HCT116 (cell line): ENCODE measurements at regions not wholly inside any gene's neighbourhood (a gene's known extent, or its start where the extent isn't known, plus 50 kb on each side); places are given as distances from the start of the nearest gene placed in this dataset.

Experiments used
- CTCF ChIP-seq, 3 experiments: fragments of 200-600 bp in 1 of 3; sonication (generic) in 1 of 3; IDR thresholded peaks in 2 of 3; conservative IDR thresholded peaks in 1 of 3; 2 replicates each; pipeline ENCODE4 v1.5.1; 2012 to 2017; ENCODE audit warnings: low read depth in 2 of 3, low read length in 2 of 3, antibody characterized with exemption in 1 of 3, borderline replicate concordance in 1 of 3, control low read depth in 1 of 3, mild to moderate bottlenecking in 1 of 3, mixed read lengths in 1 of 3, mixed run types in 1 of 3, moderate library complexity in 1 of 3; ENCODE audit not compliant: insufficient read depth in 1 of 3
- EGR1 ChIP-seq: IDR thresholded peaks from 2 replicates; pipeline ENCODE4 v1.6.1; 2012; ENCODE audit warnings: low read depth
- ELF1 ChIP-seq: IDR thresholded peaks from 2 replicates; pipeline ENCODE4 v1.6.1; 2012; ENCODE audit warnings: low read depth, borderline replicate concordance
- EZH2 ChIP-seq: fragments of 200-600 bp; sonication (generic); IDR thresholded peaks from 2 replicates; pipeline ENCODE4 v1.6.1; 2017; ENCODE audit warnings: antibody characterized with exemption, mixed run types
- EZH2phosphoT487 ChIP-seq: fragments of 200-600 bp; IDR thresholded peaks from 2 replicates; pipeline ENCODE4 v1.6.1; 2018; ENCODE audit warnings: antibody characterized with exemption, borderline replicate concordance
- JUND ChIP-seq: IDR thresholded peaks from 2 replicates; pipeline ENCODE4 v1.6.1; 2012
- MAX ChIP-seq: IDR thresholded peaks from 2 replicates; pipeline ENCODE4 v1.6.1; 2012
- POLR2A ChIP-seq: IDR thresholded peaks from 2 replicates; pipeline ENCODE4 v1.7.0; 2011; ENCODE audit warnings: borderline replicate concordance; ENCODE audit not compliant: insufficient read depth, insufficient read length; ENCODE audit errors: extremely low read depth
- POLR2AphosphoS5 ChIP-seq: IDR thresholded peaks from 2 replicates; pipeline ENCODE4 v1.6.1; 2011; ENCODE audit warnings: mild to moderate bottlenecking, low read depth, low read length, moderate library complexity
- SIN3A ChIP-seq: IDR thresholded peaks from 2 replicates; pipeline ENCODE4 v1.6.1; 2012; ENCODE audit warnings: low read depth
- SRF ChIP-seq: IDR thresholded peaks from 2 replicates; pipeline ENCODE4 v1.6.1; 2012; ENCODE audit warnings: low read depth
- YY1 ChIP-seq: IDR thresholded peaks from 2 replicates; pipeline ENCODE4 v1.6.1; 2011; ENCODE audit warnings: low read length, low read depth, moderate library complexity, mild to moderate bottlenecking; ENCODE audit not compliant: insufficient replicate concordance; ENCODE audit errors: extremely low read depth

- TF ChIP-seq ELF1 (no peak), CTCF (IDR thresholded peaks at IDR 0.05 in 2 of 3, conservative IDR thresholded peaks at IDR 0.05 in 1 of 3; ENCODE audit: borderline replicate concordance in 1 of 3, insufficient read depth in 1 of 3, low read depth in 2 of 3, low read length in 2 of 3) (no peak), POLR2AphosphoS5 (no peak), EZH2phosphoT487 (no peak), MAX (no peak), POLR2A (no peak), SIN3A (no peak), EZH2 (no peak), YY1 (no peak), EGR1 (no peak), SRF (no peak), JUND (no peak)
Observed at GRCh38 chr21:27550287-27550686, 583.4 kb upstream of the ADAMTS5 start.
